CD14-positive monocyte (primary cell): ENCODE measurements at regions not wholly inside any gene's neighbourhood (a gene's known extent, or its start where the extent isn't known, plus 50 kb on each side); places are given as distances from the start of the nearest gene placed in this dataset.

Experiments
- DNase-seq, 3 donors: peaks; one replicate each; pipeline ENCODE4 v3.0.0-alpha.2; 2011 to 2022
- H2AFZ ChIP-seq: 2 replicates; pipeline ENCODE4 v1.6.0; 2012; ENCODE audit warnings: mild to moderate bottlenecking, low read depth, low read length, inconsistent platforms; ENCODE audit not compliant: insufficient read depth, poor library complexity, severe bottlenecking
- H3K27ac ChIP-seq, 2 donors: 1 replicate in 1 of 2; 2 replicates in 1 of 2; pipeline ENCODE4 v1.5.1; 2012 to 2013; ENCODE audit warnings: low read length in 2 of 2, control low read depth in 1 of 2, inconsistent platforms in 1 of 2, low read depth in 1 of 2, mild to moderate bottlenecking in 1 of 2
- H3K27me3 ChIP-seq, 2 donors: one replicate each; pipeline versions ENCODE4 v1.6.0 to v1.6.1; 2011 to 2013; ENCODE audit warnings: low read length in 2 of 2; ENCODE audit not compliant: control insufficient read depth in 2 of 2, insufficient read depth in 2 of 2
- H3K36me3 ChIP-seq, 2 donors: replicated peaks in 1 of 2; 1 replicate in 1 of 2; 2 replicates in 1 of 2; pipeline versions ENCODE4 v1.5.1 to v1.6.1; 2012 to 2013; ENCODE audit warnings: low read length in 2 of 2, control low read depth in 1 of 2, inconsistent platforms in 1 of 2, mild to moderate bottlenecking in 1 of 2; ENCODE audit not compliant: insufficient read depth in 2 of 2, control insufficient read depth in 1 of 2
- H3K4me1 ChIP-seq, 2 donors: 1 replicate in 1 of 2; 2 replicates in 1 of 2; pipeline versions ENCODE4 v1.5.1 to v1.6.1; 2012 to 2013; ENCODE audit warnings: low read length in 2 of 2, control low read depth in 1 of 2, inconsistent platforms in 1 of 2, mild to moderate bottlenecking in 1 of 2, moderate library complexity in 1 of 2; ENCODE audit not compliant: insufficient read depth in 2 of 2, control insufficient read depth in 1 of 2
- H3K4me2 ChIP-seq: replicated peaks from 2 replicates; pipeline ENCODE3; 2012; ENCODE audit warnings: low read length, moderate library complexity, mild to moderate bottlenecking; ENCODE audit not compliant: poor library complexity, severe bottlenecking; ENCODE audit errors: extremely low read depth
- H3K4me3 ChIP-seq, 3 experiments: fragments of 200-600 bp in 1 of 3; sonication (generic) in 1 of 3; replicated peaks in 1 of 3; 1 replicate in 2 of 3; 2 replicates in 1 of 3; pipeline ENCODE4 v1.5.1; 2011 to 2013; ENCODE audit warnings: low read length in 3 of 3, mild to moderate bottlenecking in 3 of 3, control low read depth in 2 of 3, low read depth in 2 of 3, inconsistent platforms in 1 of 3, moderate library complexity in 1 of 3
- H3K79me2 ChIP-seq: 2 replicates; pipeline ENCODE4 v1.6.0; 2012; ENCODE audit warnings: mild to moderate bottlenecking, control low read depth, inconsistent platforms, low read length, moderate library complexity; ENCODE audit not compliant: insufficient read depth
- H3K9ac ChIP-seq: 2 replicates; pipeline ENCODE4 v1.6.0; 2017; ENCODE audit warnings: low read length, mild to moderate bottlenecking; ENCODE audit not compliant: insufficient read depth, poor library complexity, severe bottlenecking
- H3K9me3 ChIP-seq, 2 donors: replicated peaks in 1 of 2; 1 replicate in 1 of 2; 2 replicates in 1 of 2; pipeline versions ENCODE4 v1.5.1 to v1.6.1; 2012 to 2013; ENCODE audit warnings: low read length in 2 of 2, control low read depth in 1 of 2; ENCODE audit not compliant: control insufficient read depth in 1 of 2, insufficient read depth in 1 of 2
- H4K20me1 ChIP-seq: 2 replicates; pipeline ENCODE4 v1.6.0; 2012; ENCODE audit warnings: mild to moderate bottlenecking, low read length, control low read depth, moderate library complexity; ENCODE audit not compliant: insufficient read depth
- H3K27ac Mint-ChIP-seq, 7 donors: one replicate each; pipeline ENCODE4 v1.8.0; 2020; ENCODE audit warnings: mild to moderate bottlenecking in 7 of 7, mixed read lengths in 7 of 7, moderate library complexity in 6 of 7, inconsistent platforms in 2 of 7
- H3K27me3 Mint-ChIP-seq, 3 donors: one replicate each; pipeline ENCODE4 v1.8.0; 2021 to 2022; ENCODE audit warnings: low read depth in 3 of 3, mild to moderate bottlenecking in 3 of 3, mixed read lengths in 3 of 3, moderate library complexity in 3 of 3, inconsistent platforms in 1 of 3
- H3K36me3 Mint-ChIP-seq, 2 donors: one replicate each; pipeline ENCODE4 v1.8.0; 2020; ENCODE audit warnings: mixed read lengths in 2 of 2, inconsistent platforms in 1 of 2, mild to moderate bottlenecking in 1 of 2
- H3K4me1 Mint-ChIP-seq: one replicate; pipeline ENCODE4 v1.8.0; 2020; ENCODE audit warnings: mild to moderate bottlenecking, mixed read lengths
- H3K4me3 Mint-ChIP-seq, 2 donors: one replicate each; pipeline ENCODE4 v1.8.0; 2020; ENCODE audit warnings: mild to moderate bottlenecking in 2 of 2, mixed read lengths in 2 of 2, moderate library complexity in 1 of 2
- H3K9me3 Mint-ChIP-seq, 7 donors: one replicate each; pipeline ENCODE4 v1.8.0; 2020 to 2022; ENCODE audit warnings: mixed read lengths in 7 of 7, mild to moderate bottlenecking in 6 of 7, moderate library complexity in 6 of 7, inconsistent platforms in 2 of 7
- WGBS: methylation state at CpG from one replicate; pipeline ENCODE4 v1.1.5; 2013; ENCODE audit warnings: missing lambda C conversion rate; ENCODE audit not compliant: insufficient coverage; 5-methylcytosine and 5-hydroxymethylcytosine counted together
- intact Hi-C, 2 donors: fragments of 100-400 bp; cut with micrococcal nuclease; formaldehyde crosslinking; loops; one replicate each; pipeline versions ENCODE4 v1.15.0 to v1.15.1; 2023
- TF ChIP-seq, protein P1 (sequence below): fragments of 200-600 bp; IDR thresholded peaks from one replicate; pipeline ENCODE4 v1.8.0; 2022; ENCODE audit warnings: antibody characterized with exemption, mild to moderate bottlenecking

DNA sequence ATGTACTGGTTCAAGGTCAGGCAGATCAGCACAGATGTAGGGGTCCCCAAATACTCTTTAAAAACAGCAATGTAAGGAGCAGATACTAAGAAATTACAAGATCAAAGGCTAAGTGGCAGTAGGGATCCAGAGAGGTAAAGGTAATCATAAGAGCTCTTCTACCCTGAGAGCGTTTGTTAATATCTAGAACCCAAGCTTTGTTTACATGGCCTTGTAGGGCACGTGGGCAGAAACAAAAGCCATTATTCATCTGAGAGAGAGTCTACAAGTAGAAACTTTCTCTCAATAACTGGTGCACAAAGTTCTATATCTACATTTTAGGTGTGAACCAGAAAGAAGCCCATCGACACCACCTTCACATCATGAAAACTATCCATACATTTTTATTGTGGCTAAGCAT is 225.6 kb upstream of the PCDH10 start:
- Histone ChIP-seq H3K79me2 (no peaks in the 10 kb centered on the region), H3K4me2 (no peak overlapping the region), H3K4me3 (no peak overlapping the region), H4K20me1 (no peaks in the 10 kb centered on the region), H3K9me3 (no peaks in the 10 kb centered on the region), H3K27ac (no peak overlapping the region), H3K4me1 (no peaks in the 10 kb centered on the region), H3K36me3 (no peaks in the 10 kb centered on the region), H3K27me3 (no peaks in the 10 kb centered on the region), H3K9ac (no peak overlapping the region), H2AFZ (no peak overlapping the region)
- no peak overlapping the region for H3K27ac Mint-ChIP-seq
- no peaks in the 10 kb centered on the region for H3K36me3 Mint-ChIP-seq
- no peaks in the 10 kb centered on the region for H3K4me1 Mint-ChIP-seq
- TF ChIP-seq, protein P1, sequence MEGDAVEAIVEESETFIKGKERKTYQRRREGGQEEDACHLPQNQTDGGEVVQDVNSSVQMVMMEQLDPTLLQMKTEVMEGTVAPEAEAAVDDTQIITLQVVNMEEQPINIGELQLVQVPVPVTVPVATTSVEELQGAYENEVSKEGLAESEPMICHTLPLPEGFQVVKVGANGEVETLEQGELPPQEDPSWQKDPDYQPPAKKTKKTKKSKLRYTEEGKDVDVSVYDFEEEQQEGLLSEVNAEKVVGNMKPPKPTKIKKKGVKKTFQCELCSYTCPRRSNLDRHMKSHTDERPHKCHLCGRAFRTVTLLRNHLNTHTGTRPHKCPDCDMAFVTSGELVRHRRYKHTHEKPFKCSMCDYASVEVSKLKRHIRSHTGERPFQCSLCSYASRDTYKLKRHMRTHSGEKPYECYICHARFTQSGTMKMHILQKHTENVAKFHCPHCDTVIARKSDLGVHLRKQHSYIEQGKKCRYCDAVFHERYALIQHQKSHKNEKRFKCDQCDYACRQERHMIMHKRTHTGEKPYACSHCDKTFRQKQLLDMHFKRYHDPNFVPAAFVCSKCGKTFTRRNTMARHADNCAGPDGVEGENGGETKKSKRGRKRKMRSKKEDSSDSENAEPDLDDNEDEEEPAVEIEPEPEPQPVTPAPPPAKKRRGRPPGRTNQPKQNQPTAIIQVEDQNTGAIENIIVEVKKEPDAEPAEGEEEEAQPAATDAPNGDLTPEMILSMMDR = no peak
- no peak for DNase-seq
- intact Hi-C loops = no loop called here
- WGBS = no CpG with 5 or more reads among the region's 3 CpGs
- H3K9me3 Mint-ChIP-seq = peaks cover 0 to 6% (median 0%) of the 10 kb centered on the region in 7 donors
- peaks cover 0 to 2% (median 0%) of the 10 kb centered on the region in 3 donors for H3K27me3 Mint-ChIP-seq
- no peak overlapping the region for H3K4me3 Mint-ChIP-seq

DNA sequence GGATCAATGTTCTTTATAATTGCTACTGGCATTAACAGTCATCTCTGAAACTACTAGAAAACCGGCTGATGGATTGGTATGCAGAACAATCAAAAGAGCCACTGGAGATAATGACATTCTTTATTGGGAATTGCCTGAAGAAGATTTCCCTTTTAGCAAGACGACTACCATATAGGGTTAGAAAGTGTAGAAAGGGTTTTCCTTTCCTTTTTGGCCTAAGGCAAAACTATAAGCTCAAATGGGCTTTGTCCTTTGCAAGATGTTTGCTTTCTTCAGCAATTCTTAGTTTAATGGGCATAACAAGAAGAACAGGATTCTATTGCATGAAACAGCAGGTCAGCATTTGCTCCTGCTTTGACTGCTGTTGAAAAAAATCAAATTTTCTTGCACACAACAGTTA is 214.2 kb upstream of the PCDH10 start:
- Histone ChIP-seq H3K4me3 (no peak overlapping the region), H2AFZ (no peak overlapping the region), H3K79me2 (no peaks in the 10 kb centered on the region), H3K36me3 (no peaks in the 10 kb centered on the region), H3K9ac (no peak overlapping the region), H3K4me1 (no peaks in the 10 kb centered on the region), H3K27ac (no peak overlapping the region), H4K20me1 (no peaks in the 10 kb centered on the region), H3K9me3 (peaks cover 17 to 20% of the 10 kb centered on the region in 2 donors), H3K4me2 (no peak overlapping the region), H3K27me3 (no peaks in the 10 kb centered on the region)
- intact Hi-C loops = no loop called here
- TF ChIP-seq, protein P1 = no peak
- no peaks in the 10 kb centered on the region for H3K4me1 Mint-ChIP-seq
- H3K36me3 Mint-ChIP-seq = no peaks in the 10 kb centered on the region
- WGBS = no CpG with 5 or more reads among the region's 2 CpGs
- H3K27me3 Mint-ChIP-seq = peaks cover 0 to 1% (median 0%) of the 10 kb centered on the region in 3 donors
- DNase-seq = no peak
- H3K4me3 Mint-ChIP-seq = no peak overlapping the region
- peaks cover 0 to 5% (median 2%) of the 10 kb centered on the region in 7 donors for H3K9me3 Mint-ChIP-seq
- no peak overlapping the region for H3K27ac Mint-ChIP-seq
